Central memory CD8-positive, alpha-beta T cell (primary cell): ENCODE measurements at regions not wholly inside any gene's neighbourhood (a gene's known extent, or its start where the extent isn't known, plus 50 kb on each side); places are given as distances from the start of the nearest gene placed in this dataset.

Experiments used
- ATAC-seq: fragments of 150-1000 bp; cut with Tn5 transposase; replicated peaks from 2 replicates; pipeline ENCODE4 v1.10.0; 2022; ENCODE audit warnings: mild to moderate bottlenecking, moderate FRiP score, moderate number of reproducible peaks; ENCODE audit not compliant: poor library complexity, severe bottlenecking; ENCODE audit errors: extremely low read depth
- DNase-seq, 2 donors: peaks; one replicate each; pipeline ENCODE4 v3.0.0; 2021; ENCODE audit warnings: low spot score in 2 of 2
- H3K27ac Mint-ChIP-seq: one replicate; pipeline ENCODE4 v1.8.0; 2022; ENCODE audit warnings: low read depth, mild to moderate bottlenecking, moderate library complexity, mixed read lengths
- H3K27me3 Mint-ChIP-seq: one replicate; pipeline ENCODE4 v1.8.0; 2022; ENCODE audit warnings: mixed read lengths
- H3K36me3 Mint-ChIP-seq: one replicate; pipeline ENCODE4 v1.8.0; 2022; ENCODE audit warnings: mild to moderate bottlenecking, moderate library complexity, mixed read lengths; ENCODE audit not compliant: insufficient read depth
- H3K4me1 Mint-ChIP-seq: one replicate; pipeline ENCODE4 v1.8.0; 2022; ENCODE audit warnings: mixed read lengths
- H3K4me3 Mint-ChIP-seq: one replicate; pipeline ENCODE4 v1.8.0; 2022; ENCODE audit warnings: mild to moderate bottlenecking, moderate library complexity, mixed read lengths
- H3K9me3 Mint-ChIP-seq: one replicate; pipeline ENCODE4 v1.8.0; 2022; ENCODE audit warnings: mixed read lengths

DNA sequence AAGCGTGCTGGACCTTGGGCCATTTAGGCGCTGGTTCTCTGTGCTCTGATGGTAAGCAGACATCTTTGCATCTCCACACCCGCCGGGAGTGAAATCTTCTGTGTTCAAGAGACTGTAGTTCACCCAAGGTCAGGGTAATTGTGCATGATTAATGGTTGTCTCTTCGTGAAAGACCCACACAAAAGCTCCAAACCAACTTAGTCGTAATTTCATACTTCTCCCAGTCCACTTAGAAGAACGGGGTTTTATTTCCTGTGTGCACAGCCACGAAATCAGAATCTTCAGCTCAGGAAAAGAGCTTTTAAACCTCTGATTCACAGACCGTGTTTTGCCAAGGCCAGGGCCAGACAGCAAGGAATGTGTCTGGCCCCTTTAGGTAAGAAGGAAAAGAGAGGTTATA is 640.9 kb downstream of the MED13L start:
- Mint-ChIP-seq H3K4me1 (no peaks in the 10 kb centered on the region), H3K27ac (no peak overlapping the region), H3K27me3 (no peaks in the 10 kb centered on the region), H3K36me3 (peaks cover 2% of the 10 kb centered on the region), H3K4me3 (no peak overlapping the region), H3K9me3 (peaks cover 18% of the 10 kb centered on the region)
- ATAC-seq, result no peak
- DNase-seq, result no peak

DNA sequence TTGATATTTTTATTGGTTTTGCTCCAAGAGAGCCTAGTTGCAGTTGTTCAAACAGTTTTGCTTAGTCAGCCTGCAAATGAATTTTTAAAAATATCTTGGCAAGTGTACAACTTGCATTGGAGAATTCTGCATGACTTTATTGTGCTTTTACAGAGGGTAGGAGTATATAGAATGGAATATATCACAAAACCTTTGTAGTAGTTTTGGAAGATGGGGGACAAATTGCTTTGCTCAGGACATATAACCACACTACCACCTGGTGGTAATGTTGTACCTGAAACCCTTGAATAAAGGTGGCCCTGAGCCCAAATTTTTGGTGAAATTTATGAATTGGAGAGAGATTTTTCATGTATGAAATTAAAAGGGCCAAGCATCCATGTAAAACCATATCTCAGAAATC is 645.2 kb downstream of the MED13L start:
- Mint-ChIP-seq H3K4me1 (no peaks in the 10 kb centered on the region), H3K27me3 (no peaks in the 10 kb centered on the region), H3K27ac (no peak overlapping the region), H3K4me3 (no peak overlapping the region), H3K9me3 (peaks cover 15% of the 10 kb centered on the region), H3K36me3 (no peaks in the 10 kb centered on the region)
- DNase-seq (no peak), ATAC-seq (no peak)

DNA sequence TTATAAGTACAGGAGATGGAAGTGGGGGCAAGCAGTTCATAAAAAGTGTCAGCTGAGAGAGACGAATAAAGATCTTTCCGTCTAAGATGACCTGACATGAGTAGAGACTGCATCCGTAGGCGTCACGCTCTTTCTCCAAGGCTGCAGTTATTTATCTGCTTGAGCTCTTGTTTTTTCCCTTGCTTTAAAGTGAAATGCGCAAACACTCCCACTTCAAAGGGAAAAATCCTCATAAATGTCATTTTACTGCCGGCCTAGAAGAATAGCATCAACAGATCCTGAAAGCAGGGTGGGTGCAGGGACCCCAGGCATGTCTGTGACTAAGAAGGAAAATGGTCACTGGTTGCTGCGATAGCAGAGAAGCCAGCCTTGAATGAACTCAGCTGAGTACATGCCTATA is 647.4 kb downstream of the MED13L start:
- Mint-ChIP-seq H3K4me1 (no peaks in the 10 kb centered on the region), H3K9me3 (peaks cover 7% of the 10 kb centered on the region), H3K27me3 (no peaks in the 10 kb centered on the region), H3K4me3 (no peak overlapping the region), H3K27ac (no peak overlapping the region), H3K36me3 (no peaks in the 10 kb centered on the region)
- ATAC-seq (no peak), DNase-seq (no peak)

DNA sequence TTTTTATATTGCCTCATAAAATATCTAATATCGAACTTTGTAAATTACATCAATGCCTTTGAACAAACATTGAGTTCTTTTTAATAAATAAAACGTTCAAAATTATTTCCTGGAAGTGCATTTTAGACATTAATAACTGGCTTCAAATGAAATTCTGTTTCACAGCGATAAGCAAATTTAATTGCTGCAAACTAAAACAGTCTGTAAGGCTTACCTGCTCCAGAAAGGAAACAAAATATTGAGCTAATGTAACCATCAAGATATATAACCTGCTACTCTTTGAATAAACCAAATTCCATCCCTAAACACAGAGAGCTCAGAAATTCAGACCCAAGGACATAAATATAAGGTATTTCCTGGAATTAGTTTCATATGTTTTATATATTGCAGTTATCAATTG is 651.3 kb downstream of the MED13L start:
- H3K4me3 Mint-ChIP-seq, result no peak overlapping the region
- no peak for DNase-seq
- H3K36me3 Mint-ChIP-seq, result no peaks in the 10 kb centered on the region

DNA sequence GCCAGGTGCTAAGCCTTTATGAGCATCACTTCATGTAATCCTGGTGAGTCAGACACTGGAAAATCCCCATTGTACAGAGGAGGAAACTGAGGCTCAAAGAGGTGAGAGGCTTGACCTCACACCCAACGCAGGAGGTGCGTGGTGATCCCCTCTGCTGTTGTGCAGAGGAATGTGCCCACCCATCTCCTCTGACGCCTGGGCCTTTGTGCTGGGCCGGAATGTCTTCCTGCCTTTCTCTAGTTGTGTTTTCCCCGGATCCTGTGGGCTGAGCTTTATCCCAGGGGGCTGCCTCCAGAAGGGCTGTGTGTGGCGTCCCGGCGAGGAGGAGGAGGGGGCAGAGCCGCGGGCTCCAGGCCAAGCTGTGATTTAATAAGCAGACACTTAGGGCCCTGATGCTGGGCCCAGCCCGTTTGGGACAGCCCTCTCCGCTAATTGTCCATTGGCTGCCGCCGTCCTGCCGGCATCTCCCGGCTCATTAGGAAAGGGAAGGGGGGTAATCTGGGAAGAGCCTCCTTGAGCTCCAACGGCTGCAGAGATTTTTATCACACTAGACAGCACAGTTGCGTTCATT is 653.6 kb downstream of the MED13L start:
- Mint-ChIP-seq H3K4me1 (no peaks in the 10 kb centered on the region), H3K9me3 (peaks cover 9% of the 10 kb centered on the region), H3K36me3 (no peaks in the 10 kb centered on the region), H3K27ac (no peak overlapping the region), H3K4me3 (no peak overlapping the region), H3K27me3 (no peaks in the 10 kb centered on the region)
- DNase-seq (no peak), ATAC-seq (no peak)

More for the DNA sequence above, 651.3 kb downstream of the MED13L start:
- ATAC-seq, result no peak
- no peak overlapping the region for H3K27ac Mint-ChIP-seq
- no peaks in the 10 kb centered on the region for H3K27me3 Mint-ChIP-seq
- H3K4me1 Mint-ChIP-seq, result no peaks in the 10 kb centered on the region
- H3K9me3 Mint-ChIP-seq, result peaks cover 7% of the 10 kb centered on the region

DNA sequence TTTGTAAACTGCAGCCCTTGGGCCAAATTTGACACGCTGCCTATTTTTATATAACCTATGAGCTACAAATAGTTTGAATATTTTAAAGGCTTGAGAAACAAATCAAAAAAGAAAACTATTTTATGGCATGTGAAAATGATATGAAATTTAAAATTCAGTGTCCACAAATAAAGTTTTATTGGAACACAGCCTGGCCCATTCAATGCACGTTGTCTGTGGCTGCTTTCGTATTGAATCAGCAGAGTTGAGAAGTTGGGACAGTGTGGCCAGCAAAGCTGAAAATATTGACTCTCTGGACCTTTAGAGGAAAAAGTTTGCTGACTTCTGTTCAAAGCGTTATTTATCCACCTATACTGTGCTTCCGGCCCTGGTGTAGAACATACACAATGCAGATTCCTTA is 654.2 kb downstream of the MED13L start:
- Mint-ChIP-seq H3K36me3 (no peaks in the 10 kb centered on the region), H3K4me1 (no peaks in the 10 kb centered on the region), H3K27ac (no peak overlapping the region), H3K9me3 (peaks cover 6% of the 10 kb centered on the region), H3K4me3 (no peak overlapping the region), H3K27me3 (no peaks in the 10 kb centered on the region)
- no peak for DNase-seq
- no peak for ATAC-seq

DNA sequence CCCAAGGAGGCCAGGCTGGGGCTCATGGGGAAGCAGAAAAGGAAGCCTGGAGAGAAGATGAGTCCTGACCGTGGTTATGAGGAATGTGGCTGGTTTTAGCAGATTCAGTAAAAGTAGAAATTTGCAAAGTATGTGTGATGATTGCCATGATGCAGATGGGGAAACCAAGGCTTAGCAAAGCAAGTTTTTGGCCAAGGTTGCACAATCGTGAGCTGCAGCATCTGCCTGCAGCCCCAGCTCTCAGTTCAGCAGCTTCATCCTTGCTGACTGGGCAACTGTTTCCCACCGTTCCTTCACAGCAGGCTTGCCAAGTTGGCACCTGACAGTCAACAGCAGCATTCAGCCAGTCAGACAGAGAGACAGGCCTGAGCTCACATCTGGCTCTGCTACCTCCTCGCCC is 656.7 kb downstream of the MED13L start:
- ATAC-seq (no peak), DNase-seq (no peak)
- H3K36me3 Mint-ChIP-seq, result no peaks in the 10 kb centered on the region
- H3K4me3 Mint-ChIP-seq, result no peak overlapping the region
- no peak overlapping the region for H3K27ac Mint-ChIP-seq
- H3K27me3 Mint-ChIP-seq, result no peaks in the 10 kb centered on the region
- H3K4me1 Mint-ChIP-seq, result no peaks in the 10 kb centered on the region
- peaks cover 6% of the 10 kb centered on the region for H3K9me3 Mint-ChIP-seq

DNA sequence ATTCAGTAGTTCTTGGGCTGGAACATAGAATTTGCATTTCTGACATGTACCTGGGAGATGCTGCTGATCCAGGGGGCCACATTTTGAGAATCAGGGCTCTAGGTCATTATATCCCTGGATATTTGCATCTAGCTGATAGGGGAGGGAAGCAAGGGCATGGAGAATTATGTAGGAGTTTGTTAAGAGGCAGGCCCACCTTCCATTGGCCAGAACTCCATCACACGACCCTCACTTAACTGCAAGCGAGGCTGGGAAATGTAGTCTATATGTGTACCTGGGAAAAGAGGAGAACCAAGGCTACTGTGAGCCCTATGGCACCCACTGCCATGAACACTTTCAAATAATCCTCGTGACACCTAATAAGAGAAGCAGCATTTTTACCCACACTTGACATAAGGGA is 657.6 kb downstream of the MED13L start:
- Mint-ChIP-seq H3K9me3 (peaks cover 6% of the 10 kb centered on the region), H3K36me3 (no peaks in the 10 kb centered on the region), H3K4me3 (no peak overlapping the region), H3K4me1 (no peaks in the 10 kb centered on the region), H3K27ac (no peak overlapping the region), H3K27me3 (no peaks in the 10 kb centered on the region)
- DNase-seq, result no peak
- no peak for ATAC-seq

DNA sequence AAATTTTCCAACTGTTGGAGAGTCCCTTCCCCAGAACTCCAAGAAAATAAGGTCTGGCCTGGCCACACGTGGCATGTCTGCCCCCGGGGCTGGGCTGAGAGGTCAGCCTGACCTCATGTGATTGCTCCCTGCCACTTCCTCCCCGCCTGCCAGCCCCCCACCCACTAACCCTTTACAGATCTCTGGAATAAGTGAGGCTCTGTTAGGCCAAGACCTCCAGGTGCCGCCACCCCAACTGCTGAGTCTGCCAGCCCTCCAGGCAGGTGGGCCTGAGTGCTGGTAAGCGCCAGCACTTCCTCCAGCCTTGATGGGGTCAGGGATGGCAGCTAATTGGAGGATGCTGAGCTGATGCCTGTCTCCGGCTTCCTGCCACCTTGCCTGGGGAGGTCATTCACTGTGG is 658.4 kb downstream of the MED13L start:
- Mint-ChIP-seq H3K36me3 (no peaks in the 10 kb centered on the region), H3K9me3 (peaks cover 6% of the 10 kb centered on the region), H3K27me3 (no peaks in the 10 kb centered on the region), H3K4me1 (no peaks in the 10 kb centered on the region), H3K4me3 (no peak overlapping the region), H3K27ac (no peak overlapping the region)
- ATAC-seq (no peak), DNase-seq (no peak)

DNA sequence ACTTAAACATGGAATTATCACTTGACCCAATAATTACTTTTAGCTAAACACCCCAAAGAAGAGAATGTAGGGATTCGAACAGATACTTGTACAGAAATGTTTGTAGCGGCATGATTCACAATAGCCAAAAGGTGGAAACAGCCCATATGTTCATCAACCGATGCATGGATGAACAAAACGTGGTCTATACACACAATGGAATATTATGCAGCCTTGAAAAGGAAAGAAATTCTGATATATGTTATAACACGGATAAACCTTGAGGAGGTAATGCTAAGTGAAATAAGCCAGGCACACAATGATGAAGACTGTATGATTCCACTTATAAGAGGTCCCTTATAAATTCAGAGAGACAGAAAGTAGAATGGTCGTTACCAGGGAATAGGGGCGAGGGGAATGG is 659.4 kb downstream of the MED13L start:
- Mint-ChIP-seq H3K27ac (no peak overlapping the region), H3K4me3 (no peak overlapping the region), H3K27me3 (no peaks in the 10 kb centered on the region), H3K9me3 (peaks cover 6% of the 10 kb centered on the region), H3K4me1 (no peaks in the 10 kb centered on the region), H3K36me3 (no peaks in the 10 kb centered on the region)
- no peak for ATAC-seq
- DNase-seq, result no peak

DNA sequence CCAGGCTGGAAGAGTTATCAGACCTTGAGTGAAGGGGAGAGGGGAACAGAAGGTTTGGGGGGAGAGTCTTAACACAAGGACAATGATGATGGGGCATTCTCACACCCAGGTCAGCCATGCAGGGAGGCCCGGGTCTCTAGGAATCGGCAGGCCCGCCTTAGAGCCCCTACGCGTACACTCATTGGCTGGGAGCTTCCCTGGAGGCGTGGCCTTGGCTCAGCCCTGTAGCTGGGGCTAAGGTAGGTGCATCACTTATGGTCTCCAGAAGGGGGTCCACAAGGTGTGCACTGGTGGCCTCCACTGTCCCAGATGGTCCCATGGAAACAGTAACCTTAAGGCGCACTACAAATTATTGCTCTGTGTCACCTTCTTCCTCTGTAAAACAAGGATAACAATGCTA is 660.1 kb downstream of the MED13L start:
- Mint-ChIP-seq H3K4me3 (no peak overlapping the region), H3K27ac (no peak overlapping the region), H3K36me3 (no peaks in the 10 kb centered on the region), H3K4me1 (no peaks in the 10 kb centered on the region), H3K9me3 (peaks cover 6% of the 10 kb centered on the region), H3K27me3 (no peaks in the 10 kb centered on the region)
- ATAC-seq (no peak), DNase-seq (no peak)

DNA sequence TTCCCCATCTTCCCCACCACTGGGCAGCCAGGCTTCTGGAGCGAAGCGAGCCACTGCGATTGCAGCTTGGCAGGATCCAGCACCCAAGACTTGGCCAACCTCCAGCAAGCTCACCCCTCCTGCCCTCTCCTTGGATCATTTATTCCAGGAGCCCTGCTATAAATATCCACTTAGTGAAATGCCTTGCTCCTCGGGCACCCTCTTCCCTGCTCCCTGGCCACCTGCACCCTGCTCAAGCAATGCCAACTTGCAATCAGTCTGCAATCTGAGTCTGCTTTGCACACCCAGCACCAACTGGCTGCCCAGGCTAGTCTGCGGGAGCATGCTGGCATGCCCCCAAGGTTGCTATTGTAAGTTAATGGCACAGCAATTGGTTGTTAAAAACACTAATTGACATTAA is 666.0 kb downstream of the MED13L start:
- no peak for DNase-seq
- H3K9me3 Mint-ChIP-seq, result peaks cover 6% of the 10 kb centered on the region
- no peak overlapping the region for H3K27ac Mint-ChIP-seq
- H3K27me3 Mint-ChIP-seq, result no peaks in the 10 kb centered on the region
- ATAC-seq, result no peak
- H3K4me1 Mint-ChIP-seq, result no peaks in the 10 kb centered on the region
- H3K4me3 Mint-ChIP-seq, result no peak overlapping the region
- H3K36me3 Mint-ChIP-seq, result no peaks in the 10 kb centered on the region

DNA sequence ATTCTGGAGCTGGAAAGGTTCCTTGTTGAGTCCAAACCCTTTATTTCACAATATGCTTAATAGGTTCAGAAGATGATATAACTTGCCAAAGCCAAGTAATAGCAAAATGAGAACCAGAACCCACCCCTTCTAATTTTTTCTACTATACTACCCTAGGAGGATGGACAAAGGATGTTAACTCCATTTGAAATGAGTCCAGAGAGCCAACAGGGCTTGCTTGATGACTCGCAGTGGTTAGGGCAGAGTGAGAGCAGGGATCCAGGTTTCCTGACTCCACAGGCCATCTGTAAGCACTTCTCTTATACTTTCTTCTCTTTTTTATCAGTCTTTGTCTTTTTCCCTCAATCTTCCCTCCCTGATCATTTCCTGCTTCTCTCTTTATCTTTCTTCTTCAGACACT is 668.1 kb downstream of the MED13L start:
- H3K4me1 Mint-ChIP-seq, result no peaks in the 10 kb centered on the region
- no peak overlapping the region for H3K27ac Mint-ChIP-seq
- DNase-seq, result no peak
- H3K4me3 Mint-ChIP-seq, result no peak overlapping the region
- peaks cover 6% of the 10 kb centered on the region for H3K9me3 Mint-ChIP-seq
- ATAC-seq, result no peak
- no peaks in the 10 kb centered on the region for H3K27me3 Mint-ChIP-seq
- no peaks in the 10 kb centered on the region for H3K36me3 Mint-ChIP-seq

DNA sequence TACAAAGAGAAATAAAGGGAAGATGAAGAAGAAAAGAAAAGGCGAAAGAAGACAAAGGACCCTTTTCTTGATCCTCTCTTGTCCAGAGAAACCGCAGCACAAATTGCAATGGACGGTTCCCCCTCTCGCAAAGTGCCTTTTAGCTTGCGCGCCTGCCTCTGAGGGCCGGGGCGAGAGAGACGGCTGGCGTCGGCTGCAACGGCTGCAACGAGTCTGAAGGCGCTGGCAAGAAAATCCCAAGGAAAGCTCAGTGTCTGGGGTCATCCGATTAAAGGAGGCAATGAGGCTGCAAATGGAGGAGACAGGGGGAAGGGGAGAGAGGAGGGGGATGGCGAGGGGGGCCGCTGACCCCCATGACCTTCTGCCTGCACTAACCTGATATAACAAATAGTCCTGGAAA is 671.5 kb downstream of the MED13L start:
- no peaks in the 10 kb centered on the region for H3K36me3 Mint-ChIP-seq
- no peaks in the 10 kb centered on the region for H3K9me3 Mint-ChIP-seq
- DNase-seq (no peak), ATAC-seq (no peak)
- no peak overlapping the region for H3K4me3 Mint-ChIP-seq
- no peaks in the 10 kb centered on the region for H3K27me3 Mint-ChIP-seq
- no peaks in the 10 kb centered on the region for H3K4me1 Mint-ChIP-seq
- no peak overlapping the region for H3K27ac Mint-ChIP-seq
